ENCODE measurements at regions not wholly inside any gene's neighbourhood (a gene's known extent, or its start where the extent isn't known, plus 50 kb on each side); places are given as distances from the start of the nearest gene placed in this dataset.
A peak's percentile ranks its signal among the peaks of the same experiment; 100 is the strongest.
"Not testable (repeated sequence)": the region's sequence is repeated elsewhere in the genome, so short reads cannot be mapped to it uniquely, and the experiment has no call there.

- no peak for DNase-seq
- no peak for ATAC-seq
- intact Hi-C loops (cut with micrococcal nuclease) = no loop called here
Measured at GRCh38 chr19:30276011-30276882, 95.9 kb upstream of the ZNF536 start.

GRCh38 chr19:30276883-30277280, 95.3 kb upstream of the ZNF536 start:
- no peak for ATAC-seq
- intact Hi-C loops (cut with micrococcal nuclease) = no loop called here
- no peak for DNase-seq

- DNase-seq = no peak
- ATAC-seq = peak; percentile 82
- intact Hi-C loops (cut with micrococcal nuclease) = no loop called here
Measured at GRCh38 chr19:30277941-30278881, 94.0 kb upstream of the ZNF536 start.

GRCh38 chr19:30278882-30279254, 93.3 kb upstream of the ZNF536 start:
- intact Hi-C loops (cut with micrococcal nuclease) = no loop called here
- DNase-seq (no peak), ATAC-seq (no peak)

GRCh38 chr19:30280018-30280417, 92.2 kb upstream of the ZNF536 start:
- intact Hi-C loops (cut with micrococcal nuclease) = no loop called here
- no peak for DNase-seq
- ATAC-seq = no peak

GRCh38 chr19:30281906-30282305, 90.3 kb upstream of the ZNF536 start:
- no peak for ATAC-seq
- intact Hi-C loops (cut with micrococcal nuclease) = no loop called here
- DNase-seq = no peak

- intact Hi-C loops (cut with micrococcal nuclease) = no loop called here
- no peak for ATAC-seq
- DNase-seq = no peak
Measured at GRCh38 chr19:30283556-30283955, 88.6 kb upstream of the ZNF536 start.

- DNase-seq = no peak
- intact Hi-C loops (cut with micrococcal nuclease) = no loop called here
- ATAC-seq = no peak
Measured at GRCh38 chr19:30284209-30284608, 88.0 kb upstream of the ZNF536 start.

- no peak for DNase-seq
- intact Hi-C loops (cut with micrococcal nuclease) = no loop called here
- ATAC-seq = no peak
Measured at GRCh38 chr19:30284885-30285284, 87.3 kb upstream of the ZNF536 start.

GRCh38 chr19:30286378-30286777, 85.8 kb upstream of the ZNF536 start:
- no peak for DNase-seq
- intact Hi-C loops (cut with micrococcal nuclease) = no loop called here
- no peak for ATAC-seq

- no peak for DNase-seq
- intact Hi-C loops (cut with micrococcal nuclease) = no loop called here
- ATAC-seq = no peak
Measured at GRCh38 chr19:30287259-30287658, 84.9 kb upstream of the ZNF536 start.

GRCh38 chr19:30287973-30288372, 84.2 kb upstream of the ZNF536 start:
- DNase-seq = no peak
- ATAC-seq = no peak
- intact Hi-C loops (cut with micrococcal nuclease) = no loop called here

- intact Hi-C loops (cut with micrococcal nuclease) = no loop called here
- DNase-seq (no peak), ATAC-seq (no peak)
Measured at GRCh38 chr19:30288911-30289310, 83.3 kb upstream of the ZNF536 start.

GRCh38 chr19:30289336-30289735, 82.8 kb upstream of the ZNF536 start:
- ATAC-seq = no peak
- DNase-seq = no peak
- intact Hi-C loops (cut with micrococcal nuclease) = no loop called here

- ATAC-seq; DNase-seq; intact Hi-C loops (cut with micrococcal nuclease): not testable (repeated sequence)
Measured at GRCh38 chr19:30290805-30291204, 81.4 kb upstream of the ZNF536 start.

- DNase-seq (no peak), ATAC-seq (no peak)
- intact Hi-C loops (cut with micrococcal nuclease) = no loop called here
Measured at GRCh38 chr19:30293051-30293785, 79.0 kb upstream of the ZNF536 start.

- no peak for DNase-seq
- ATAC-seq = no peak
- intact Hi-C loops (cut with micrococcal nuclease) = no loop called here
Measured at GRCh38 chr19:30297969-30298368, 74.2 kb upstream of the ZNF536 start.

GRCh38 chr19:30303131-30303654, 69.0 kb upstream of the ZNF536 start:
- no peak for DNase-seq
- intact Hi-C loops (cut with micrococcal nuclease) = no loop called here
- ATAC-seq = no peak

- ATAC-seq (no peak), DNase-seq (no peak)
- intact Hi-C loops (cut with micrococcal nuclease) = no loop called here
Measured at GRCh38 chr19:30304540-30304939, 67.6 kb upstream of the ZNF536 start.

Data from left ventricle myocardium superior (tissue), 1 donor.